ENCODE measurements at regions not wholly inside any gene's neighbourhood (a gene's known extent, or its start where the extent isn't known, plus 50 kb on each side); places are given as distances from the start of the nearest gene placed in this dataset.
"Not testable (repeated sequence)": the region's sequence is repeated elsewhere in the genome, so short reads cannot be mapped to it uniquely, and the experiment has no call there.

DNA sequence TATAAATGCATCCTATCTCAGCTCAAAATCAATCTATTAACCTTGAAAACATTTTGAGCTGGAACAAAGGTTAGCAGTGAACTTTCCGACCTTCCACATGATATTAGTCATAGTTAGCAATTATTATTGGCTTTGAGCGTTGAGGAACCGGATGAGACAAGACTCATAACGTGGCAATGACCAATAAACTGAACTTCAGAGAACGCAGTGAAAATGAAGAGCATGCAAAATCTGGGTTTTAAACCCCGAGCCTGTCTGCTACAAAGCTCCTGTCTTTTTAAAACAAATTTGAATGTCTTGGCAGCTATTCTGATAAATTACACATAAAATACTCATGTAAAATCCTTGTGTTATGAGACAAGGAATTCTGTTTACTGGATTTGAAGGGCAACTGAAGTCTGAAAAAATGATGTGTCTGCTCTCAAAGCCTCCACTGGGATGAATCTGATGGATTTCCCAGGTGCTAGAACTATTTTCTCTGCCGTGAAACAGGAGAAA is 74.7 kb upstream of the ITGB1 start:
- DNase-seq, result no peak

- no peak for DNase-seq
Measured at GRCh38 chr10:33031815-33032653, 74.0 kb upstream of the ITGB1 start.

DNA sequence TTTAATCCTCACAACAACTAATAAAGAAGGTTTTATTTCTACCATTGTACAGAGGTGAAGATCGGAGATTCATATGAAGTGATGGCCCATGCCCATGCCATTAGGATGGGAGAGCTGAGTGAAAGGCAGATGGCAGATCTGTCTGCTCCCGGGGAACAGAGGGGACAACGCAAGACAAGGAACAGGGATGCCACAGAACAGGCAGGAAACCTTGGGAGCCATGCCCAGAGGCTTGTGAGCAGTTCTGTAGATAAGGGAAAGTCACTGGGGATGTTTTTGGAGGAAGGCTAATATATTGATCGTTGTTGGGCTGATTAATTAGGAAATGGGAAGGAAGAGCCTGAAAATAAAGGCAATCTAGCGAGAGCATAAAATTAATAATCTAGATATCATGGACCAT is 73.1 kb upstream of the ITGB1 start:
- DNase-seq, result no peak

DNA sequence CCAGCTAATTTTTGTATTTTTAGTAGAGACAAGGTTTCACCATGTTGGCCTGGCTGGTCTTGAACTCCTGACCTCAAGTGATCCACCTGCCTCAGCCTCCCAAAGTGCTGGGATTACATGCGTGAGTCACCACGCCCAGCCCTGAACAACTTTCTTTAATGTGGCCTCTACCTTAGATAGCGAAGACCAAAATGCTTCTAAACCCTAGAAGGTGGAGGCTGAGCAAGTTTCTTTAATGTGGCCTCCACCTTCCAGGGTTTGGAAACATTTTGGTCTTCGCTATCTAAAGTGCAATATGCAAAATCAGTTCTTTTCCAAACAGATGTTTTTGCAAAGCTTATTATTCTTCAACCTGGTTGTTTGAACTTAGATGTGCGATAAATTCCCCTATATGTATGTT is 70.5 kb upstream of the ITGB1 start:
- DNase-seq, result not testable (repeated sequence)

DNA sequence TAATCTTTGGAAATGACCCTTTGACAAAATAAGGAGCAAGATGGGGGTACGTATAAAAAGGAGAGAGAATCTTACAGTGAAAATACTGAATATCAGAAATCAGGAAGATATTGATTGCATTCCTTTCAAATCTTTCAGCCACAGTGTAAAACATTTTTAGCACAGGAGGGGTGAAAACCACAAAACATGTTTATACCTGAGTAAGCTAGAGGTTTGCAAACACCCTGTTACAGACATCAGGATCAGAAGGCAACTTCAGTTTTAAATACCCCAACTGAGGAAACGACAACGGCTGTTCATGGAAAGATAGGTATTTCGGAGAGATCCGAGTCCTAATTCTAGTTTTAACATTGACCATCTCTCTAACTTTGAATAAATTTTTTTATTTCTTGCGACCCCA is 69.1 kb upstream of the ITGB1 start:
- no peak for DNase-seq

DNA sequence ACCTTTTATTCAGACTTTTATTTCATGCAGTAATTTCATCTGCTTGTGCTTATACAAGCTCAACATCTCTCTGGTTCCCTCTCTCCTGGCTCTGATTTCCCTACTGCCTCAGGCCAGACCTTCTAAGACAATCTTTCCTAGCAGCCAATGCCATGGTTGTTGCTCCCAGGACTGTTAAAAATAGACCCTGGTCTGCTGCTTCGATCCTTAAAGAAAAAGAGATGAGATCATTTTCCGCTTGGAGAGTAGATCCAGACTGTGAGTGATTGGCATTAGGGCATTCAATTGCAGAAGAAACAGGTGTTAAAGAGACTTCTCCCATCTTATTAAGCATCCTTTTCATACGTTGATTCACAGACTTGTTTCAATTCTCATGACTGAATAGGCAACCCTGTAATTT is 68.4 kb upstream of the ITGB1 start:
- DNase-seq, result no peak

DNA sequence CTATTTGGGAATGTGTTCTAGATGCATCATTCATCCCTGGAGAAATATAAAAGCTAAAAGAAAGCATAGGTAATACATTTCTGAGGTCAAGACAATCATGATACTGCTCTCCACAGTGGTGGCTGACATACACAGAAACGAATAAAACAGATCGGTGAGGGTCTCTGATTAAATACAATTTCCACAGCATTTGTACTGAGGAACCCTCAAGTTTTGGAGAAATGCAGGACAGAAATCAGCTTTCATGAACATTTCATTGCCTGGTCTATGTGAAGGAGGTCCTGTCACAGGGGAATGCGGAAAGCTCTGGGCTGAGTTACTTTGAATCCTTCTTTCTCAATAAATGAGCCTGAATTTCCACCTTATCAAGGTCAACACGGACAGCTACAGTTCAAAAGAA is 67.9 kb upstream of the ITGB1 start:
- DNase-seq, result no peak

DNA sequence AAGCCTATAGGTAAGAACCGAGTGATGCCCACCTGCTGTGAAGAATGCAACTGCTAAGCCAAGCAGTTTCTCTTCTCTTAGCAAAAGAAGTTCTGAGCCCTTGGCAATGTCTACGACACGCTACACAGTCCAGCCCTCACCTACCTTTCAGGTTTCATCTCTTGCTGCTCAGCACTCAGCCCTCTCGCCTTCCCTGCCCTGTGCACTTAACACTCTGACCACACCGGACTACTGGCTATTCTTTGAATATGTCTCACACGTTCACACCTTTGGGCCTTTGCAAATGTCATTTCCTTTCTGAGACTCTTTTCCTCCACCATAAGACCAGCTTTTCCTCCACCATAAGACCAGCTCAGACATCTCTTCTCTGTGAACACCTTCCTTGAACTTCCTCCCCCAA is 67.0 kb upstream of the ITGB1 start:
- DNase-seq, result no peak

DNA sequence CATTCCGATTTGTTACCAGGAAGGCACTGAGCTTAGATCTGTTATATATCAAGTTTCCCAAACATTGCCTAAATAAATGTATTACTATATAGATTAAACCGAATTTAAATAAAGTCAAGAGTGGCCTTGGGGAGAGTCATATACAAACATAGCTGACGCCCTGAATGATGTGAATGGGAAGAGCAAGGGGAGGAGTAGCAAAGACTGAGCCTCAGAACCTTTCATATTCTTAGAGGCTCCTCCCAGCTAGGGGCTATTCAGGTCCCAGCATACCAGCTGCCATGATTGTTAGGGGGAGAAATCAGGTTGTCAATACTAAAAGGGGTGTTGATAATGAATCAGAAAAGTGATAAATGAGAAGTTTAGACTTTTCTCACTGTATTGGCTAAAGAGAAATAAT is 64.7 kb upstream of the ITGB1 start:
- no peak for DNase-seq

GRCh38 chr10:33022090-33022489 is 64.1 kb upstream of the ITGB1 start:
- DNase-seq, result no peak

DNA sequence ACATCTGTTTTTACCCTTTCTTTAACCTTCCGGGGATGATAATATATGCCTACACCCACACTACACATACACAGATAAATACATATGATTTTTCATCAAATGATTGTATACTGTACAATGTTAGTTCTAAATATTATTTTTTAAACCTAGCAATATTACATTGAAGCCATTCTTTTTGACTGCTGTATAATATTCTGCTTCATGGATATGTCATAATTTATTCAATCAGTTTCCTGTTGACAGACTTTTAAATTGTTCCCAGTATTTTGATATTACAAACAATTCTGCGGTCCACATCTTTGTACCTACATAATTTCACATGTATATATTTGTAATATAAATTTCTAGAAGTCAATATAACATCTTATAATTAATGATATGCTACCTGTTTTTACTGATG is 59.0 kb upstream of the ITGB1 start:
- DNase-seq, result no peak

- no peak for DNase-seq
Measured at GRCh38 chr10:33015761-33016547, 57.9 kb upstream of the ITGB1 start.

DNA sequence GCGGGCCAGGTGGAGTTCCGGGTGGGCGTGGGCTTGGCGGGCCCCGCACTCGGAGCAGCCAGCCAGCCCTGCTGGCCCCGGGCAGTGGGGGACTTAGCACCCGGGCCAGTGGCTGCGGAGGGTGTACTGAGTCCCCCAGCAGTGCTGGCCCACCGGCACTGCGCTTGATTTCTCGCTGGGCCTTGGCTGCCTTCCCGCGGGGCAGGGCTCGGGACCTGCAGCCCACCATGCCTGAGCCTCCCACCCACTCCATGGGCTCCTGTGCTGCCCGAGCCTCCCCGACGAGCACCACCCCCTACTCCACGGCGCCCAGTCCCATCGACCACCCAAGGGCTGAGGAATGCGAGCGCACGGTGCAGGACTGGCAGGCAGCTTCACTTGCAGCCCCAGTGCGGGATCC is 55.3 kb upstream of the ITGB1 start:
- DNase-seq, result not testable (repeated sequence)

GRCh38 chr10:33012306-33012705 is 54.3 kb upstream of the ITGB1 start:
- no peak for DNase-seq

DNA sequence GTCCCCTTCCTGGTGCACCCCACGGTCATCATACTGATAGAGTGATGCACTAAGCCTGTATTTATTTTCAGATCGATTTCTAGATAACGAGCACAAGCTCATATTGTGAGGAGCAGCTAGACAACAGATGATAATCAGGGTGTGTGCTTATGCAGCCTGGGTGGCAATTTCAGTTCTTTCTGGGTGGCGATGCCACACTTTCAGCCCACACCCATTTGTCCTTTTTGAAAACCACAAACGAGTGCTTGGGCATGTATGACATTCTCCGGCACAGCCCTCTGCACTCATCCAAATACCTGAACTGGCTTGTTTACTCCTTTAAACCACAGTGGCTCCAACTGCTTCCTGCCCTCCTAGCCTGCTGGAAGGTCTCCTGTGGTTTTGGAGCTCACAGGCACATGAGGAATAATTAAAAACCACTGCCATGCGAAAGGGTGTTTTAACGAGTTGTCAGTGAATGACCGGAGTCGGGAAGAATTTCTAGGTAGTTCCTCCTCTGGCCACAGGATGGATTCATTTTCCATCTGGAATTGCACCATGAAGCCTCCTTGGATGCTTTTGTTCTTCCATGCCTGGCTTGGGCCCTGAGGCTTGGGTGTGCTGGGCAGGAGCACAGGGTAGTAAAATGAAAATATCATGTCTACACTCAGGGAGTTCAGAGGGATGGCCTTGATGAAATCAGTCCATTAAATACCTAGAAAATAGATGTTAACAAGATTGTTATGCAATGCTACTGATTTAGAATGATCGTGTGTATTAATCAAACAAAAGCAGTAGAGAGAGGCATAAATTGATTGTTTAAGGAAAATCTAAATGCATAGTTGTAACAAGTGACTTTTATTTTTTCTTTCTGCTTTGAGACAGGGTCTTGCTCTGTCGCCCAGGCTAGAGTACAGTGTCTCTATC is 52.4 kb upstream of the ITGB1 start:
- DNase-seq, result no peak

GRCh38 chr10:33009244-33010131 is 51.5 kb upstream of the ITGB1 start:
- DNase-seq, result no peak

DNA sequence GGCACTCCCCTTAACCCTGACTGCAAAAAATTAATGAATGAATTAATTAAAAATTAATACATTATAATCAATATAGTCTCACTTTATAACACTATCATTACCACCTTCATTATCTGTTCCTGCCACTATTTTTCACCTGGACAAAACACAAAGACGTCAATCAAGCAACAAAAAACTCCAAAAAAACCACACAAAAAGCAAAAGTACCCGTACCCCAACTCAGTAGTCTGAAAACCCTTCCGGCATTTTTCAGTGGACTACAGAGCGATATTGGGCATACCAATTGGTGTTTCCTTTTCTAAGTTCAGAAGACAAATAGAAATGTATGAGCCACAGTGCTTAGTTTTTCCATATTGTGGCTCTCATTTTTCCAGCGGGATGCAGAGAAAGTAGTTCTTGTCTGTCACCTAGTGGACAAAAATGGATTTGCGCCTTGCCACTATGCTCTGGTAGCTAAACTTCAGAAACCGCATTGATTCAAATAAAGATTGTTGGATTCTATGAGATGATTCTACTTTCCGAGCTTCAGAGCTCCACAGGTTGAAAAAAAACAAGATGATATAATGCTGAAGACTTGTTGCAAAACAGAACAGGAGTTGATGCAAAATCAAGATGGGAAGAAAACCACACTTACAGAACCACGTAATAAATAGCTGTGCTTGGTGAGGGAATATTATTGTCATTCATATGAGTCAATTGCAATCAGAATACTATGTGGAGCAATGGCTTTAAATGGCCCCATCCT is 50.6 kb upstream of the ITGB1 start:
- peak; percentile 44 for DNase-seq

DNA sequence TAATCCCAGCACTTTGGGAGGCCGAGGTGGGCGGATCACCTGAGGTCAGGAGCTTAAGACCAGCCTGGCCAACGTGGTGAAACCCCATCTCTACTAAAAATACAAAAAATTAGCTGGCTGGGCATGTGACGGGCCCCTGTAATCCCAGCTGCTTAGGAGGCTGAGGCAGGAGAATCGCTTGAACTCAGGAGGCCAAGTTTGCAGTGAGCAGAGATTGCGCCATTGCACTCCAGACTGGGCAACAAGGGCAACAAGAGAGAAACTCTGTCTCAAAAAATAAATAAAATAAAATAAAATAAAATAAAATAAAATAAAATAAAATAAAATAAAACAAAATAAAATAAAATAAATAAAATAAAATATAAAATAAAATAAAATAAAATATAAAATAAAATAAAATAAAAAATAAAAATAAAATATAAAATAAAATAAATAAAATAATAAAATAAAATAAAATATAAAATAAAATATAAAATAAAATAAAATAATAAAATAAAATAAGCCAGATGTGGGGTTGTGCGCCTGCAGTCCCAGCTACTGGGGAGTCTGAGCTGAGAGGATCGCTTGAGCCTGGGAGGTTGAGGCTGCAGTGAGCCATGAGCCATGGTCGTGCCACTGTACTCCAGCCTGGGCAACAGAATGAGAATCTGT is 49.8 kb upstream of the ITGB1 start:
- not testable (repeated sequence) for DNase-seq
